ENCODE measurements at regions not wholly inside any gene's neighbourhood (a gene's known extent, or its start where the extent isn't known, plus 50 kb on each side); places are given as distances from the start of the nearest gene placed in this dataset.

DNA sequence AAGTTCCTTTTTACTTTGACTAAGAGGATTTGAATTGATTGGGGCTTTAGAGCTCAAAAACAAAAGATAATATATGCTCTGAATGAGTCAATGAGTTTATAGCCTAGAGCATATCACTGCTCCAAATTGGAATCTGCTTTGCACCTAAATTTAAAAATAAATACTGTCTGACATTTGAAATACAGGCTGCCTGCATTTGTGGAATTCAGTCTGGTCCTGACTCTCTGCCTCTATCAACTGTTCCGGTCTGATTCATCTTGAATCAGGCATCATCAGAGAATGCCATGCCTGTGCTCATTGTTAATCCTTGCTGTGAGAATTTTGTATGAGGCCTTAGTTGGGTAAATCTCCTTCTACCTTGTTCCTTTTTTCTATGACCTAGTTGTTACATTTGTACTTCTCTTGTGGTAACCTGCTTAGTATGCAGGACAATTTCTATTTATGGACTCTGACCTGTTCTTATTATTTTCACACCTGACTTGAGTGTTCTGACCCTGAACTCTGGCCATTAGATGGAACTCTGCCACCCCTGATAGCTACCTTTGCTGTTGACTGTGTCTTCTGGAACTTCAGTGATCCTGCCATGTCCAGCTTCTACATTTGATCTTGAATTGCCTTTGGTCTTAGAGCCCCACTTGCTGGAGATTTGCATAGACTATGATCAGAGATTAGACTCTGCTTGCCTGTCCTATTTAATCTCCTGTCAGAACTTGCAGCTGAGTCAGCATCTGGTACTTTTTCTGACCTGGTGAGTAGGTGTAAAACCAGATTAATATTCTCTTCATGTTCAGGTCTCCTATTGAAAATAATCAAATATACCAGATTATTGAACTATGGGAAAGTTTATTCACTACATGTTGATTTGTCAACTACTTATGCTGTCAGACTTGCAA is 442.7 kb upstream of the HS3ST5 start:
- no peak for DNase-seq (ENCODE audit: low spot score)

DNA sequence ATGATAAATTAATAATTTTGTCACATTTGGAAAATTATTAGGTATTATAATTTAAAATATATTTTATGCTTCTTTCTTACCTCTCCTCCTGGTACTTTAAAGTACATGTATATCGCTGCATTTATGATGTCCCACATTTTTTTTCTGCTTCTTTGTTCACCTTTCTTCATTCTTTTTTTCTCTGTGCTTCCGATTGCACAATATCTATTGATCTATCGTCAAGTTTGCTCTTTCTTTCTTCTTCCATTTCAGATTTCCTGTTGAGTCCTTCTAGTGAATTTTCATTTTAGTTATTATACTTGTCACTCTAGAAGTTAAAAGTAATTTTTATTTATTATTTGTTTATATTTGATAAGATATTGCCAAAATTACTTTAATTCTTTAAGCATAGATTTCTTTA is 441.0 kb upstream of the HS3ST5 start:
- no peak for DNase-seq (ENCODE audit: low spot score)

- DNase-seq (ENCODE audit: low spot score) = no peak
Measured at GRCh38 chr6:114783083-114783482, 440.3 kb upstream of the HS3ST5 start.

DNA sequence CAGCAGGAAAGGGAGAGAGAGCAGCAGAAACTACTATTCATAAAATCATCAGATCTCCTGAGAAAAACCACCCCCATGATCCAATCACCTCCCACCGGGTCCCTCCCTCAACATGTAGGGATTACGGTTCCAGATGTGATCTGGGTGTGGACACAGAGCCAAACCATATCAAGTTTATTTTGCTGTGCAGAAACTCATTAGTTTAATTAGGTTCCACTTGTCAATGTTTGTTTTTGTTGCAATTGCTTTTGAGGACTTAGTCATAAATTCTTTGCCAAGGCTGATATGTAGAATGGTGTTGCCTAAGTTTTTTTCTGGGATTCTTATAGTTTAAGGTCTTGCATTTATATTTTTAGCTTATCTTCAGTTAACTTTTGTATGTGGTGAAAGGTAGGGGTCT is 422.0 kb upstream of the HS3ST5 start:
- no peak for DNase-seq (ENCODE audit: low spot score)

GRCh38 chr6:114762145-114762544 is 419.3 kb upstream of the HS3ST5 start:
- DNase-seq (ENCODE audit: low spot score) = no peak

DNA sequence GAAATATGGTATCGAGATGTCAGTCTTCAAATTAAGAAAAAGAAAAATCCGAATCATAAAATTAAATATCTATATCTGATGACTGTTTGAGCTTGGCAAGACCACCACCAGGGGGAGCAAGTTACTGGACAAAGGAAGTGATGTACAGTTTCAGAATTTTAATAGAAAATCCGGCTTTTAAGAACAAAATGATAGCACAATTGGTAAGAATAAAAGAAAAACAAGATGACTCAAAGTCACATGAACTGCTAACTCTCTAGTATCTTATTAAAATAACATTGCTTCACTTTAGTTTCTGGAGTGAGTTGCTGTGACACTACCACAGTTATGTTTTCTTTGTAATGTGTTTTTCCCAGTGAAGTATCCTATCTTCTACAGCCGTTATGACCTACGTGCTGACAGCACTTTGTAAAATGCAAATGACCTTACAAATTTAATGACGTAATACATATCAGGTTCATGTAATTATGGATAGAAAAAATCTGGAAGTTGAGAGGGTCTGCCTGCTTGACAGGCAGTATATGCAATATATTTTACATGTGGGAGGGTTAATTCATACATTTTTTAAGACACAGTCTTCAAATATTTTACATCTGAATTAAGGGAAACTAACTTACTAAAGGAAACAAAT is 405.3 kb upstream of the HS3ST5 start:
- peak; percentile 28 for DNase-seq (ENCODE audit: low spot score)

GRCh38 chr6:114740547-114740946 is 397.7 kb upstream of the HS3ST5 start:
- no peak for DNase-seq (ENCODE audit: low spot score)

- no peak for DNase-seq (ENCODE audit: low spot score)
Measured at GRCh38 chr6:114739656-114740055, 396.8 kb upstream of the HS3ST5 start.

- DNase-seq (ENCODE audit: low spot score) = no peak
Measured at GRCh38 chr6:114735025-114735735, 392.4 kb upstream of the HS3ST5 start.

GRCh38 chr6:114733596-114733995 is 390.8 kb upstream of the HS3ST5 start:
- DNase-seq (ENCODE audit: low spot score) = no peak

GRCh38 chr6:114718716-114719270 is 376.0 kb upstream of the HS3ST5 start:
- DNase-seq (ENCODE audit: low spot score) = no peak

- no peak for DNase-seq (ENCODE audit: low spot score)
Measured at GRCh38 chr6:114718186-114718585, 375.4 kb upstream of the HS3ST5 start.

DNA sequence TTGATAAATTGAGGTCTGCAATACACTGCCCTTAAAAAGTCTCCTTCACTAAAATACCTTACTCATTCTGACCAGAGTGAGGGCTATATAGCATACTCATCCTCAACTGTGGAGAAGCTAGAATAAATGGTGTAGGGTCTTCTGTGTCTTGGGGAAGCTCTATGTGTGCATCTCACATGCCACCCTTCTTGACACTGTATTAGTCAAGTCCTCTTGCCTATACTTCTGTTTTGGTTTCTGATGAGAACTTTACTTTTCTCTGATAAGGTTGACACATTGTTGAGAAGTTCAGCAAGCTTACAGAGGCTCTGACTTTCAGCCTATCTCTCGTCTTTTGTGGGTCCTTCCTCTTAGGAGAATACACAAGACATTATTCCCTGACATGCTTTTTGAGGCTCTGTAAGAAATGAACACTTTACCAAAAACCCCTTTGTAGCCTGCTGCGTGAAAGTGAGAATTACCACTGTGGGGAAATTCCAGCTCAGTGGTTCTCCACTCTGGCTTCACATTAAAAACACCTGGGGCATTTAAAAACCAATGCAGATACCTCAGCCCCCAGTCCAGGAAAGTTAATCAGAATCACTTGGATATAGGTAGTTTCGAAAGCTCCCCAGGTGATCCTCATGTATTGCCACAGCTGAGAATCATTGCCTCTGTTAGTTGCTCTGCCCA is 372.1 kb upstream of the HS3ST5 start:
- DNase-seq (ENCODE audit: low spot score) = no peak

DNA sequence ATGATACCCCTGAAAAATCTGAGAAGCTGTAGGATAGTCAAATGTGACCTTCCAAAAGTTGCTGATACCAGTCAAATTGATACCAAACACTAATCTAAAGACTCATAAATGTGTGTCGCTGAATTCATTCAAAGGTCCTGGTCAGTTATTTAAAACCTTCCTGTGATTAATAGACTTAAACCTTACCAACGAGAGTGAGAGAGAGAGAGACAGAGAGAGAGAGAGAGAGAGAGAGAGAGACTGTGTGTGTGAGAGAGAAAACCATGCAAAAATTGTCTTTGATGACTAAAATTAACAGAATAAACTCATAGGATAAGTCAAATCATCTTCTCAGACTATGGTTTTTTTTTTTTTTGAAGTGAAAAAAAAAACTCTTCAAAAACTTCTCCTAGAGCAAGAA is 370.9 kb upstream of the HS3ST5 start:
- no peak for DNase-seq (ENCODE audit: low spot score)

GRCh38 chr6:114712129-114712662 is 369.4 kb upstream of the HS3ST5 start:
- DNase-seq (ENCODE audit: low spot score) = no peak

GRCh38 chr6:114707081-114707620 is 364.3 kb upstream of the HS3ST5 start:
- DNase-seq (ENCODE audit: low spot score) = no peak

DNA sequence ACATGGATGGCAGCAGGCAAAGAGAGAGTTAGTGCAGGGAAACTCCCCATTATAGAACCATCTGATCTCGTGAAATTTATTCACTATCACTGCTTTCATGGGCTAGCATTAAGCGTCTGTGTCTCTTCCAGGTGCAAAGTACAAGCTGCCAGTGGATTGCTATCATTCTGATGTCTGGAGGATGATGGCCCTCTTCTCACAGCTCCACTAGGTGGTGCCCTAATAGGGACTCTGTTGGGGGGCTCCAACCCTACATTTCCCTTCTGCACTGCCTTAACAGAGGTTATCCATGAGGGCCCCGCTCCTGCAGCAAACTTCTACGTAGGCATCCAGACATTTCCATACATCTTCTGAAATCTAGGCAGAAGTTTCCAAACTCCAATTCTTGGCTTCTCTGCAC is 347.8 kb upstream of the HS3ST5 start:
- no peak for DNase-seq (ENCODE audit: low spot score)

DNA sequence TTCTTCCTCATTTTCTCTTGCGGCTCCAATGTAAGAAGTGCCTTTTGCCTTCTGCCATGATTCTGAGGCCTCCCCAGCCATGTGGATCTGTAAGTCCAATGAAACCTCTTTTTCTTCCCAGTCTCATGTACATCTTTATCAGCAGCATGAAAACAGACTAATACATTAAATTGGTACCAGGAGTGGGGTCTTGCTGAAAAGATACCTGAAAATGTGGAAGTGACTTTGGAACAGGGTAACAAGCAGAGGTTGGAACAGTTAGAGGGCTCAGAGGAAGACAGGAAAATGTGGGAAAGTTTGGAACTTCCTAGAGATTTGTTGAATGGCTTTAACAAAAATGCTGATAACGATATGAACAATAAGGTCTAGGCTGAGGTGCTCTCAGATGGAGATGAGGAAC is 316.7 kb upstream of the HS3ST5 start:
- no peak for DNase-seq (ENCODE audit: low spot score)

GRCh38 chr6:114651611-114652010 is 308.8 kb upstream of the HS3ST5 start:
- DNase-seq (ENCODE audit: low spot score) = no peak

GRCh38 chr6:114650891-114651290 is 308.1 kb upstream of the HS3ST5 start:
- no peak for DNase-seq (ENCODE audit: low spot score)

DNA sequence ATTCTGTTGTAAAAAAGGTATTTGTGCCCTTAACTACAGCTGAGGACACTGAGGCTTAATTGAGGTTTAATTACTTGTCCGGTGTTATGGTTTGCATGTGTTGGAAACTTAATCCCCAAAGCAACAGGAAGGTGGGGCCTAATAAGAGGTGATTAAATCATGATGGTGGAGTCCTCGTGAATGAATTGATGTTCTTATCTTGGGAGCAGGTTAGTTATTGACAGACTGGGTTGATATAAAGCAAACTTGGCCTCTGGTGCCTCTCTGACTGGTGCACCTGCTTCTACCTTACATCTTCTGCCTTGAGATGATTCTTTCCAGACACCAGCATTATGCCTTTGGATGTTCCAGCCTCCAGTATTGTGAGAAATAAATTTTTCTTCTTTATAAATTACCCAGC is 306.5 kb upstream of the HS3ST5 start:
- DNase-seq (ENCODE audit: low spot score) = no peak

DNA sequence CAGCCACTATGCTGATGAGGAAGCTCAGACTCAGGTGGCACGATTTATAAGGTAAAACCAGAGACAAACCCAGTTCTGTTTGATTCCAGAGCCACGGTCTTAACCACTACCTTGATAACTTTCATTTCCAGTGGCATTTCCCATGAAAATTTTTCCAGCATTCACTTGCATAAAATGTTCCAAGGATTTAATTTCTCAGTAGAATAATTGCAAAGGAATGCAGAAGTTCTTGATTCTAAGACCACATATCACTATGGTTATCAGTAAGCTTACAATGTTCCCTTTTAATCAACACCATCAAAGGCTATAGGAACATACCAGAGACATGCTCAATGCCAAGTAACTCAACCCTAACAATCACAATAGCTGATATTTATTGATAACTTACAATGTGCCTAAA is 306.0 kb upstream of the HS3ST5 start:
- DNase-seq (ENCODE audit: low spot score) = no peak

Measured in putamen (tissue), 1 donor.